Smooth muscle cell (in vitro differentiated cells): ENCODE measurements at regions not wholly inside any gene's neighbourhood (a gene's known extent, or its start where the extent isn't known, plus 50 kb on each side); places are given as distances from the start of the nearest gene placed in this dataset.

ENCODE experiments used
- DNase-seq: peaks from one replicate; lab custom pipeline; 2025; ENCODE audit not compliant: unreplicated experiment; lab: John Stamatoyannopoulos, UW
- H2AFZ ChIP-seq: fragments of 200-600 bp; sonication (generic); 2 replicates; pipeline ENCODE4 v1.6.0; 2016; ENCODE audit warnings: antibody characterized with exemption, low read depth, mild to moderate bottlenecking
- H3F3A ChIP-seq: fragments of 200-600 bp; sonication (generic); 2 replicates; pipeline ENCODE4 v1.6.0; 2017; ENCODE audit warnings: antibody characterized with exemption, low read depth
- H3K27ac ChIP-seq: fragments of 200-600 bp; sonication (generic); 2 replicates; pipeline ENCODE4 v1.5.1; 2016; ENCODE audit warnings: low read depth, mild to moderate bottlenecking
- H3K27me3 ChIP-seq: fragments of 200-600 bp; sonication (generic); 2 replicates; pipeline ENCODE4 v1.6.1; 2016; ENCODE audit warnings: low read depth, mild to moderate bottlenecking
- H3K36me3 ChIP-seq: fragments of 200-600 bp; sonication (generic); 2 replicates; pipeline ENCODE4 v1.5.1; 2016; ENCODE audit warnings: low read depth
- H3K4me1 ChIP-seq: fragments of 200-600 bp; sonication (generic); 2 replicates; pipeline ENCODE4 v1.5.1; 2016; ENCODE audit warnings: low read depth
- H3K4me2 ChIP-seq: fragments of 200-600 bp; sonication (generic); 2 replicates; pipeline ENCODE4 v1.6.0; 2016; ENCODE audit warnings: mild to moderate bottlenecking
- H3K4me3 ChIP-seq: fragments of 200-600 bp; sonication (generic); 2 replicates; pipeline ENCODE4 v1.5.1; 2016; ENCODE audit warnings: mild to moderate bottlenecking
- H3K79me2 ChIP-seq: fragments of 200-600 bp; sonication (generic); 2 replicates; pipeline ENCODE4 v1.6.0; 2016; ENCODE audit warnings: low read depth, mild to moderate bottlenecking
- H3K9ac ChIP-seq: fragments of 200-600 bp; sonication (generic); 2 replicates; pipeline ENCODE4 v1.6.0; 2016; ENCODE audit warnings: low read depth
- H3K9me3 ChIP-seq: fragments of 200-600 bp; sonication (generic); replicated peaks from 2 replicates; pipeline ENCODE4 v1.5.1; 2016; ENCODE audit warnings: low read depth
- H4K20me1 ChIP-seq: fragments of 200-600 bp; sonication (generic); 2 replicates; pipeline ENCODE4 v1.6.0; 2016; ENCODE audit warnings: low read depth
- WGBS: methylation state at CpG from one replicate; pipeline ENCODE4 v1.1.7; 2016; ENCODE audit warnings: low lambda C conversion rate; 5-methylcytosine and 5-hydroxymethylcytosine counted together
- TF ChIP-seq, protein P1 (sequence below): fragments of 200-600 bp; sonication (generic); IDR thresholded peaks from 2 replicates; pipeline ENCODE4 v1.5.1; 2017; ENCODE audit warnings: borderline replicate concordance, mild to moderate bottlenecking, antibody characterized with exemption; ENCODE audit not compliant: insufficient read depth, poor library complexity, severe bottlenecking

DNA sequence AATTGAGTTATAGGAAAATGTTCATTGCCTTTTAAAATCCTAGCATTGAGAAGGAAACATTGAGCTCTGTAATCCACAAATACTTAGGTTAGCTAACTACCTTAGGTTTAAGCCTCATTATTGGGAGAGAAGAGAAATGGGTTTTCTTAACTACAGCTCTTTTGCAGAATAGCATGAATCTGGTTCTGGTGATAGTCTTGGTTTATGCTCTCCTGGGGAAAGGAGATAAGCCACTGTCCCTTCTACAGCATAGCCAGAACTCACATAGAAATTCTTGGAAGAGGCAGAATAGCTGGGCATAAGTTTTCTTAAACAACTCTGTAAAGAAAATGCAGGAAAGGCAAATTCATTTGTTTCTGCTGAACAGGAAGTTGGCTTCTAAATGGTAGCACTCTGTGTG is 378.6 kb upstream of the CHRM2 start:
- Histone ChIP-seq H3K9me3 (no peaks in the 10 kb centered on the region), H3K27ac (no peak overlapping the region), H3K4me1 (no peaks in the 10 kb centered on the region), H3K79me2 (no peaks in the 10 kb centered on the region), H2AFZ (no peak overlapping the region), H4K20me1 (no peaks in the 10 kb centered on the region), H3F3A (no peaks in the 10 kb centered on the region), H3K27me3 (no peaks in the 10 kb centered on the region), H3K4me3 (no peak overlapping the region), H3K36me3 (no peaks in the 10 kb centered on the region), H3K4me2 (no peak overlapping the region), H3K9ac (no peak overlapping the region)
- TF ChIP-seq, protein P1, sequence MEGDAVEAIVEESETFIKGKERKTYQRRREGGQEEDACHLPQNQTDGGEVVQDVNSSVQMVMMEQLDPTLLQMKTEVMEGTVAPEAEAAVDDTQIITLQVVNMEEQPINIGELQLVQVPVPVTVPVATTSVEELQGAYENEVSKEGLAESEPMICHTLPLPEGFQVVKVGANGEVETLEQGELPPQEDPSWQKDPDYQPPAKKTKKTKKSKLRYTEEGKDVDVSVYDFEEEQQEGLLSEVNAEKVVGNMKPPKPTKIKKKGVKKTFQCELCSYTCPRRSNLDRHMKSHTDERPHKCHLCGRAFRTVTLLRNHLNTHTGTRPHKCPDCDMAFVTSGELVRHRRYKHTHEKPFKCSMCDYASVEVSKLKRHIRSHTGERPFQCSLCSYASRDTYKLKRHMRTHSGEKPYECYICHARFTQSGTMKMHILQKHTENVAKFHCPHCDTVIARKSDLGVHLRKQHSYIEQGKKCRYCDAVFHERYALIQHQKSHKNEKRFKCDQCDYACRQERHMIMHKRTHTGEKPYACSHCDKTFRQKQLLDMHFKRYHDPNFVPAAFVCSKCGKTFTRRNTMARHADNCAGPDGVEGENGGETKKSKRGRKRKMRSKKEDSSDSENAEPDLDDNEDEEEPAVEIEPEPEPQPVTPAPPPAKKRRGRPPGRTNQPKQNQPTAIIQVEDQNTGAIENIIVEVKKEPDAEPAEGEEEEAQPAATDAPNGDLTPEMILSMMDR, result no peak
- DNase-seq, result no peak

DNA sequence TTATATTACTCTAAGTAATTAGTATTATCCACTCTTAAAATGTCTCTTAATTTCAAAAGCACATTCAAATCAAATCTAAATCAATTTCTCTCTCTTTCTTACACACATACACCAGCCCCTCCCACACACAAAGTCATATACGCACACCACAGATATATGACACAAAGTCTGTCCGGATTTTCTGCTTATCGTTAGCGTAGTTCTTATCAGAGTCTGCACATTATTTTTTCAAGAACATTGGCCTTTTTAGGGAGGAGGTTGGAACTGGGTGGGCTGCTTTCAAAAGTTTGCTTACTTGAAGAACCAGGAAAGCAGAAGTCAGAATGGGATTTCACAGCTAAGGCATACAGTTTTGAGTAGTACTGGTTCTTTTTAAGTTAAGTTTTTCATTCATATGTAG is 387.6 kb upstream of the CHRM2 start:
- H2AFZ ChIP-seq, result no peak overlapping the region
- H3K4me1 ChIP-seq, result no peaks in the 10 kb centered on the region
- H3K9ac ChIP-seq, result no peak overlapping the region
- no peaks in the 10 kb centered on the region for H3K9me3 ChIP-seq
- H3K79me2 ChIP-seq, result no peaks in the 10 kb centered on the region
- WGBS, result 37% methylated on average over 4 of the region's 4 CpGs
- TF ChIP-seq, protein P1, result no peak
- H3K4me3 ChIP-seq, result no peak overlapping the region
- no peaks in the 10 kb centered on the region for H3F3A ChIP-seq
- H3K4me2 ChIP-seq, result no peak overlapping the region
- H3K36me3 ChIP-seq, result no peaks in the 10 kb centered on the region
- no peaks in the 10 kb centered on the region for H4K20me1 ChIP-seq
- H3K27me3 ChIP-seq, result no peaks in the 10 kb centered on the region
- no peak overlapping the region for H3K27ac ChIP-seq
- DNase-seq, result no peak

DNA sequence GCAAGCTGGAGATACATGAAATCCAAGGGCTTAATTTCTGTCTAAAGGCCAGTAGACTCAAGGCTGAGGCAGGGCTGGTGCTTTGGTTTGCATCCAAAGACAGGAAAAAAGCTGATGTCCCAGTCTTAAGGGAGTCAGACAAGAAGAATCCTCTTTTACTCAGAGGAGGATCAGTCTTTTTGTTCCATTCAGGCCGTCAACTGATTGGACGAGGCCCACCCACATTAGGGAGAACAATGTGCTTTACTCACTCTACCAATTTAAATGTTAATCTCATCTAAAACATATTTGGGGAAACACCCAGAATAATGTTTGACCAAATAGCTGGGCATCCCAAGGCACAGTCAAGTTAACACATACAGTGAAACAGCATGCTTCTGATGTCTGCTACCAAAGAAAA is 388.5 kb upstream of the CHRM2 start:
- H3K27ac ChIP-seq, result no peak overlapping the region
- H3K9me3 ChIP-seq, result peaks cover under 1% of the 10 kb centered on the region
- WGBS, result 96% methylated on average over 2 of the region's 2 CpGs
- H3K36me3 ChIP-seq, result no peaks in the 10 kb centered on the region
- H3K4me3 ChIP-seq, result no peak overlapping the region
- TF ChIP-seq, protein P1, result no peak
- H4K20me1 ChIP-seq, result no peaks in the 10 kb centered on the region
- no peaks in the 10 kb centered on the region for H3K79me2 ChIP-seq
- H3K4me2 ChIP-seq, result no peak overlapping the region
- no peaks in the 10 kb centered on the region for H3F3A ChIP-seq
- H2AFZ ChIP-seq, result no peak overlapping the region
- DNase-seq, result no peak
- no peaks in the 10 kb centered on the region for H3K27me3 ChIP-seq
- H3K4me1 ChIP-seq, result no peaks in the 10 kb centered on the region
- no peak overlapping the region for H3K9ac ChIP-seq

DNA sequence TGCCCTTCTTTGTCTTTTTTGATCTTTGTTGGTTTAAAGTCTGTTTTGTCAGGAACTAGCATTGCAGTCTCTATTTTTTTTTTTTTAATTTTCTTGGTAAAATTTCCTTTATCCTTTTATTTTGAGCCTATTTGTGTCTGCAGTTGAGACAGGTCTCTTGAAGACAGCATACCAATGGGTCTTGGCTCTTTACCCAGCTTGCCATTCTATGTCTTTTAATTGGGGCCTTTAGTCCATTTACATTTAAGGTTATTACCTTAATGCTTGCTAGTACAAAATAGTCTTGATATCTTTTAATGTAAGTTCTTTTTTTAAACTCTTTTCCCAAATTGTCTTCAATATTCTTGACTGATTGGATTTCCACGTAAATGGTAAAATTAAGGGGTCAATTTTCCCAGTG is 398.3 kb upstream of the CHRM2 start:
- Histone ChIP-seq H3K36me3 (no peaks in the 10 kb centered on the region), H3K9ac (no peak overlapping the region), H3F3A (no peaks in the 10 kb centered on the region), H3K27ac (no peak overlapping the region), H4K20me1 (no peaks in the 10 kb centered on the region), H3K9me3 (peaks cover 9% of the 10 kb centered on the region), H3K4me1 (no peaks in the 10 kb centered on the region), H3K4me3 (no peak overlapping the region), H2AFZ (no peak overlapping the region), H3K4me2 (no peak overlapping the region), H3K79me2 (no peaks in the 10 kb centered on the region), H3K27me3 (no peaks in the 10 kb centered on the region)
- TF ChIP-seq, protein P1, result no peak
- 93% methylated on average over 1 of the region's 1 CpG for WGBS
- DNase-seq, result no peak
